ENCODE measurements at regions not wholly inside any gene's neighbourhood (a gene's known extent, or its start where the extent isn't known, plus 50 kb on each side); places are given as distances from the start of the nearest gene placed in this dataset.

GRCh38 chr3:132255041-132255745, 62.0 kb upstream of the ACP3 start:
- no peak overlapping the region for H3K9ac ChIP-seq (ENCODE audit: low read depth in 1 of 2, low read length in 2 of 2)
- 69% methylated on average over 5 of the region's 5 CpGs for WGBS
- no peaks in the 10 kb centered on the region for H3K36me3 ChIP-seq (ENCODE audit: control insufficient read depth in 4 of 4, insufficient read depth in 3 of 4, low read depth in 1 of 4, low read length in 3 of 4)
- H3K27me3 ChIP-seq (ENCODE audit: control insufficient read depth in 4 of 4, insufficient read depth in 4 of 4, low read length in 3 of 4): no peaks in the 10 kb centered on the region
- no peak for DNase-seq (ENCODE audit: low spot score)
- H3K4me3 ChIP-seq (ENCODE audit: low read depth in 1 of 3, low read length in 3 of 3): no peak overlapping the region
- H3K4me1 ChIP-seq (ENCODE audit: control insufficient read depth in 4 of 4, insufficient read depth in 4 of 4, low read length in 3 of 4): no peaks in the 10 kb centered on the region
- TF ChIP-seq, protein P1, sequence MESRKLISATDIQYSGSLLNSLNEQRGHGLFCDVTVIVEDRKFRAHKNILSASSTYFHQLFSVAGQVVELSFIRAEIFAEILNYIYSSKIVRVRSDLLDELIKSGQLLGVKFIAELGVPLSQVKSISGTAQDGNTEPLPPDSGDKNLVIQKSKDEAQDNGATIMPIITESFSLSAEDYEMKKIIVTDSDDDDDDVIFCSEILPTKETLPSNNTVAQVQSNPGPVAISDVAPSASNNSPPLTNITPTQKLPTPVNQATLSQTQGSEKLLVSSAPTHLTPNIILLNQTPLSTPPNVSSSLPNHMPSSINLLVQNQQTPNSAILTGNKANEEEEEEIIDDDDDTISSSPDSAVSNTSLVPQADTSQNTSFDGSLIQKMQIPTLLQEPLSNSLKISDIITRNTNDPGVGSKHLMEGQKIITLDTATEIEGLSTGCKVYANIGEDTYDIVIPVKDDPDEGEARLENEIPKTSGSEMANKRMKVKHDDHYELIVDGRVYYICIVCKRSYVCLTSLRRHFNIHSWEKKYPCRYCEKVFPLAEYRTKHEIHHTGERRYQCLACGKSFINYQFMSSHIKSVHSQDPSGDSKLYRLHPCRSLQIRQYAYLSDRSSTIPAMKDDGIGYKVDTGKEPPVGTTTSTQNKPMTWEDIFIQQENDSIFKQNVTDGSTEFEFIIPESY (IDR thresholded peaks at IDR 0.05): no peak
- TF ChIP-seq CTCF (IDR thresholded peaks at IDR 0.05; ENCODE audit: low read depth, low read length, missing input control): no peak
- TF ChIP-seq TAF1 (conservative IDR thresholded peaks at IDR 0.05): no peak
- no peak for TF ChIP-seq FOXA1 (IDR thresholded peaks at IDR 0.05)
- no peak for TF ChIP-seq GABPA (IDR thresholded peaks at IDR 0.05 in 1 of 2, conservative IDR thresholded peaks at IDR 0.05 in 1 of 2)
- TF ChIP-seq, protein P2, sequence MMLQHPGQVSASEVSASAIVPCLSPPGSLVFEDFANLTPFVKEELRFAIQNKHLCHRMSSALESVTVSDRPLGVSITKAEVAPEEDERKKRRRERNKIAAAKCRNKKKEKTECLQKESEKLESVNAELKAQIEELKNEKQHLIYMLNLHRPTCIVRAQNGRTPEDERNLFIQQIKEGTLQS (IDR thresholded peaks at IDR 0.05): no peak
- no peak for TF ChIP-seq RAD21 (IDR thresholded peaks at IDR 0.05)
- no peak for TF ChIP-seq YY1 (IDR thresholded peaks at IDR 0.05)
- no peak for TF ChIP-seq EGR1 (IDR thresholded peaks at IDR 0.05; ENCODE audit: low read depth in 2 of 2)
- TF ChIP-seq, protein P3, sequence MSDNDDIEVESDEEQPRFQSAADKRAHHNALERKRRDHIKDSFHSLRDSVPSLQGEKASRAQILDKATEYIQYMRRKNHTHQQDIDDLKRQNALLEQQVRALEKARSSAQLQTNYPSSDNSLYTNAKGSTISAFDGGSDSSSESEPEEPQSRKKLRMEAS (IDR thresholded peaks at IDR 0.05): no peak
- no peak for TF ChIP-seq SP1 (IDR thresholded peaks at IDR 0.05)
- TF ChIP-seq RXRA (IDR thresholded peaks at IDR 0.05): no peak
- no peak for TF ChIP-seq JUND (IDR thresholded peaks at IDR 0.05)
- no peak for TF ChIP-seq NR2F2 (IDR thresholded peaks at IDR 0.05)
- no peak for TF ChIP-seq FOXA2 (IDR thresholded peaks at IDR 0.05)
- no peak overlapping the region for H3K27ac ChIP-seq (ENCODE audit: low read depth in 1 of 2, low read length in 2 of 2)
- H3K9me3 ChIP-seq (ENCODE audit: control insufficient read depth in 4 of 4, low read length in 3 of 4): no peaks in the 10 kb centered on the region

GRCh38 chr3:132256989-132257388, 60.2 kb upstream of the ACP3 start:
- H3K9ac ChIP-seq (ENCODE audit: low read depth in 1 of 2, low read length in 2 of 2): no peak overlapping the region
- DNase-seq (ENCODE audit: low spot score): no peak

More at GRCh38 chr3:132256989-132257388, 60.2 kb upstream of the ACP3 start:
- no peaks in the 10 kb centered on the region for H3K9me3 ChIP-seq (ENCODE audit: control insufficient read depth in 4 of 4, low read length in 3 of 4)
- TF ChIP-seq HNF4A (conservative IDR thresholded peaks at IDR 0.05) (no peak), FOXA2 (IDR thresholded peaks at IDR 0.05) (no peak), RAD21 (IDR thresholded peaks at IDR 0.05) (peak; percentile 60 to 73)
- H3K4me1 ChIP-seq (ENCODE audit: control insufficient read depth in 4 of 4, insufficient read depth in 4 of 4, low read length in 3 of 4): no peaks in the 10 kb centered on the region
- H3K27me3 ChIP-seq (ENCODE audit: control insufficient read depth in 4 of 4, insufficient read depth in 4 of 4, low read length in 3 of 4): no peaks in the 10 kb centered on the region
- H3K4me3 ChIP-seq (ENCODE audit: low read depth in 1 of 3, low read length in 3 of 3): no peak overlapping the region
- no peak overlapping the region for H3K27ac ChIP-seq (ENCODE audit: low read depth in 1 of 2, low read length in 2 of 2)
- H3K36me3 ChIP-seq (ENCODE audit: control insufficient read depth in 4 of 4, insufficient read depth in 3 of 4, low read depth in 1 of 4, low read length in 3 of 4): no peaks in the 10 kb centered on the region

Data from liver (tissue), 8 donors.